GM21619 (cell line): ENCODE measurements at regions not wholly inside any gene's neighbourhood (a gene's known extent, or its start where the extent isn't known, plus 50 kb on each side); places are given as distances from the start of the nearest gene placed in this dataset.
"Not testable (repeated sequence)": the region's sequence is repeated elsewhere in the genome, so short reads cannot be mapped to it uniquely, and the experiment has no call there.

Experiments
- ATAC-seq: cut with Tn5 transposase; IDR thresholded peaks from one replicate; pipeline ENCODE4 v1.9.1; 2021; ENCODE audit not compliant: unreplicated experiment

GRCh38 chr6:43938178-43939105 is 168.4 kb downstream of the VEGFA start:
- ATAC-seq = no peak

- ATAC-seq = no peak
Observed at GRCh38 chr6:43937236-43938177, 167.5 kb downstream of the VEGFA start.

GRCh38 chr6:43936476-43936875 is 166.5 kb downstream of the VEGFA start:
- ATAC-seq = no peak

GRCh38 chr6:43935921-43936439 is 166.0 kb downstream of the VEGFA start:
- no peak for ATAC-seq

GRCh38 chr6:43934803-43935602 is 165.0 kb downstream of the VEGFA start:
- ATAC-seq = no peak

GRCh38 chr6:43934183-43934802 is 164.3 kb downstream of the VEGFA start:
- ATAC-seq = no peak

GRCh38 chr6:43933148-43933885 is 163.3 kb downstream of the VEGFA start:
- no peak for ATAC-seq

GRCh38 chr6:43932259-43933147 is 162.5 kb downstream of the VEGFA start:
- no peak for ATAC-seq

- ATAC-seq = no peak
Observed at GRCh38 chr6:43931201-43931600, 161.2 kb downstream of the VEGFA start.

GRCh38 chr6:43930440-43931154 is 160.6 kb downstream of the VEGFA start:
- no peak for ATAC-seq

GRCh38 chr6:43929511-43929910 is 159.5 kb downstream of the VEGFA start:
- ATAC-seq = no peak

GRCh38 chr6:43927532-43928210 is 157.7 kb downstream of the VEGFA start:
- no peak for ATAC-seq

- ATAC-seq = no peak
Observed at GRCh38 chr6:43926634-43927531, 156.9 kb downstream of the VEGFA start.

- not testable (repeated sequence) for ATAC-seq
Observed at GRCh38 chr6:43925636-43926139, 155.7 kb downstream of the VEGFA start.

- no peak for ATAC-seq
Observed at GRCh38 chr6:43924222-43924702, 154.3 kb downstream of the VEGFA start.
